ENCODE measurements at regions not wholly inside any gene's neighbourhood (a gene's known extent, or its start where the extent isn't known, plus 50 kb on each side); places are given as distances from the start of the nearest gene placed in this dataset.

DNA sequence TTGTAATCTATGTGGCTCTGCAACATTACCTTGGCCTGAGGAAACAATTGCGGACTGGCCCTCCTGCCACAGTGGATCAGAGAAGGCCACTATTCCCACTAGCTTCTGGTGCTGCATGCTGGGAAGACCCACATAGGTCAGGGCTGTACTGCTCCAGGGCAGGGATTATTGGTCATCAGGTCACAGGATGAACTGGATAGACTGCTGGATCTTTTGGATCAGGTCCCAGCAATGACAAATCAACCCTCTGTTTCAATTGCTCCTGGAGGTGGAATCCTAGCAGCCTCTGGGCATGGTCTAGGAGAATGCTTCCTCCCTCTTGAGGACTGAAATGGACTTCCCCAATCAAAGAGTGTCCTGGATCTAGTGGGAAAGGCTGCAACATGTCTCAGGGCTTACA is 66.7 kb upstream of the PHF24 start:
- TF ChIP-seq, protein P1, sequence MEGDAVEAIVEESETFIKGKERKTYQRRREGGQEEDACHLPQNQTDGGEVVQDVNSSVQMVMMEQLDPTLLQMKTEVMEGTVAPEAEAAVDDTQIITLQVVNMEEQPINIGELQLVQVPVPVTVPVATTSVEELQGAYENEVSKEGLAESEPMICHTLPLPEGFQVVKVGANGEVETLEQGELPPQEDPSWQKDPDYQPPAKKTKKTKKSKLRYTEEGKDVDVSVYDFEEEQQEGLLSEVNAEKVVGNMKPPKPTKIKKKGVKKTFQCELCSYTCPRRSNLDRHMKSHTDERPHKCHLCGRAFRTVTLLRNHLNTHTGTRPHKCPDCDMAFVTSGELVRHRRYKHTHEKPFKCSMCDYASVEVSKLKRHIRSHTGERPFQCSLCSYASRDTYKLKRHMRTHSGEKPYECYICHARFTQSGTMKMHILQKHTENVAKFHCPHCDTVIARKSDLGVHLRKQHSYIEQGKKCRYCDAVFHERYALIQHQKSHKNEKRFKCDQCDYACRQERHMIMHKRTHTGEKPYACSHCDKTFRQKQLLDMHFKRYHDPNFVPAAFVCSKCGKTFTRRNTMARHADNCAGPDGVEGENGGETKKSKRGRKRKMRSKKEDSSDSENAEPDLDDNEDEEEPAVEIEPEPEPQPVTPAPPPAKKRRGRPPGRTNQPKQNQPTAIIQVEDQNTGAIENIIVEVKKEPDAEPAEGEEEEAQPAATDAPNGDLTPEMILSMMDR (IDR thresholded peaks at IDR 0.05): no peak
- TF ChIP-seq ZFX (IDR thresholded peaks at IDR 0.05; ENCODE audit: borderline replicate concordance): no peak
